Stimulated activated CD4-positive, alpha-beta T cell treated with anti-CD3 and anti-CD28 coated beads, Interleukin-1b, Interleukin-23, amount 100 ng/mL, for 48 hours (primary cell): ENCODE measurements at regions not wholly inside any gene's neighbourhood (a gene's known extent, or its start where the extent isn't known, plus 50 kb on each side); places are given as distances from the start of the nearest gene placed in this dataset.

Experiments
- DNase-seq: peaks from one replicate; pipeline ENCODE4 v3.0.0-alpha.2; 2020

- no peak for DNase-seq
Observed at GRCh38 chr5:89280103-89281037, 397.4 kb upstream of the MEF2C start.

GRCh38 chr5:89279391-89280036 lies 396.5 kb upstream of the MEF2C start:
- no peak for DNase-seq

- no peak for DNase-seq
Observed at GRCh38 chr5:89277816-89278215, 394.8 kb upstream of the MEF2C start.

- DNase-seq, result no peak
Observed at GRCh38 chr5:89276566-89277305, 393.8 kb upstream of the MEF2C start.

GRCh38 chr5:89275066-89275855 lies 392.3 kb upstream of the MEF2C start:
- DNase-seq, result no peak

- no peak for DNase-seq
Observed at GRCh38 chr5:89273289-89273688, 390.3 kb upstream of the MEF2C start.

GRCh38 chr5:89270901-89271300 lies 387.9 kb upstream of the MEF2C start:
- DNase-seq, result no peak

- no peak for DNase-seq
Observed at GRCh38 chr5:89269721-89270120, 386.7 kb upstream of the MEF2C start.

GRCh38 chr5:89268460-89268859 lies 385.5 kb upstream of the MEF2C start:
- DNase-seq, result no peak

GRCh38 chr5:89267788-89268187 lies 384.8 kb upstream of the MEF2C start:
- DNase-seq, result no peak

GRCh38 chr5:89265511-89266179 lies 382.7 kb upstream of the MEF2C start:
- DNase-seq, result no peak

- DNase-seq, result no peak
Observed at GRCh38 chr5:89263846-89264245, 380.9 kb upstream of the MEF2C start.

- DNase-seq, result no peak
Observed at GRCh38 chr5:89262030-89262429, 379.0 kb upstream of the MEF2C start.

GRCh38 chr5:89260254-89260653 lies 377.3 kb upstream of the MEF2C start:
- DNase-seq, result no peak

GRCh38 chr5:89255845-89256463 lies 373.0 kb upstream of the MEF2C start:
- no peak for DNase-seq

- no peak for DNase-seq
Observed at GRCh38 chr5:89253666-89254352, 370.8 kb upstream of the MEF2C start.

GRCh38 chr5:89246864-89247263 lies 363.9 kb upstream of the MEF2C start:
- no peak for DNase-seq

GRCh38 chr5:89246252-89246651 lies 363.3 kb upstream of the MEF2C start:
- no peak for DNase-seq

- DNase-seq, result no peak
Observed at GRCh38 chr5:89243611-89244010, 360.6 kb upstream of the MEF2C start.

- no peak for DNase-seq
Observed at GRCh38 chr5:89241186-89241585, 358.2 kb upstream of the MEF2C start.

GRCh38 chr5:89236900-89237299 lies 353.9 kb upstream of the MEF2C start:
- DNase-seq, result no peak
